Keratinocyte (primary cell): ENCODE measurements at regions not wholly inside any gene's neighbourhood (a gene's known extent, or its start where the extent isn't known, plus 50 kb on each side); places are given as distances from the start of the nearest gene placed in this dataset.

Experiments used
- CTCF ChIP-seq, 3 experiments: IDR thresholded peaks in 1 of 3; conservative IDR thresholded peaks in 1 of 3; optimal IDR thresholded peaks in 1 of 3; 2 replicates in 2 of 3; 3 replicates in 1 of 3; pipeline versions ENCODE3 to v1.5.1; 2011; ENCODE audit warnings: low read length in 3 of 3, mild to moderate bottlenecking in 3 of 3, moderate library complexity in 2 of 3, control low read depth in 1 of 3, inconsistent platforms in 1 of 3; ENCODE audit not compliant: insufficient read depth in 2 of 3; ENCODE audit errors: extremely low read depth in 1 of 3
- EZH2 ChIP-seq: IDR thresholded peaks from one replicate; pipeline ENCODE4 v1.6.1; 2012; ENCODE audit warnings: inconsistent platforms, mild to moderate bottlenecking, low read length, moderate library complexity

- TF ChIP-seq CTCF (optimal IDR thresholded peaks at IDR 0.05 in 1 of 3, IDR thresholded peaks at IDR 0.05 in 1 of 3, conservative IDR thresholded peaks at IDR 0.05 in 1 of 3; ENCODE audit: extremely low read depth in 1 of 3, insufficient read depth in 2 of 3, low read length in 3 of 3) (no peak), EZH2 (no peak)
These were observed 563.3 kb upstream of the POM121L12 start for GRCh38 chr7:52472006-52472620.
